GM10248 (cell line): ENCODE measurements at regions not wholly inside any gene's neighbourhood (a gene's known extent, or its start where the extent isn't known, plus 50 kb on each side); places are given as distances from the start of the nearest gene placed in this dataset.

Experiments
- CTCF ChIA-PET: fragments of 300-600 bp; sonication (Branson Sonifier 250); formaldehyde crosslinking; extraction: SDS; loops from one replicate; lab custom pipeline; 2021; ENCODE audit warnings: antibody characterized with exemption; lab: Yijun Ruan, JAX
- POLR2A ChIA-PET: fragments of 350-650 bp; sonication (Branson Sonifier 250); formaldehyde crosslinking; extraction: SDS; loops from one replicate; lab custom pipeline; 2020; ENCODE audit warnings: antibody characterized with exemption; lab: Yijun Ruan, JAX
- DNase-seq: peaks from one replicate; pipeline ENCODE4 v3.0.0; 2012; ENCODE audit errors: extremely low spot score
- TF ChIP-seq, protein P1 (sequence below): IDR thresholded peaks from 2 replicates; pipeline ENCODE4 v1.5.1; 2012; ENCODE audit warnings: mild to moderate bottlenecking, low read depth; ENCODE audit errors: extremely low read depth, missing control alignments, control extremely low read depth

GRCh38 chr12:125956186-125956585 is 891.0 kb downstream of the AACS start:
- TF ChIP-seq, protein P1, sequence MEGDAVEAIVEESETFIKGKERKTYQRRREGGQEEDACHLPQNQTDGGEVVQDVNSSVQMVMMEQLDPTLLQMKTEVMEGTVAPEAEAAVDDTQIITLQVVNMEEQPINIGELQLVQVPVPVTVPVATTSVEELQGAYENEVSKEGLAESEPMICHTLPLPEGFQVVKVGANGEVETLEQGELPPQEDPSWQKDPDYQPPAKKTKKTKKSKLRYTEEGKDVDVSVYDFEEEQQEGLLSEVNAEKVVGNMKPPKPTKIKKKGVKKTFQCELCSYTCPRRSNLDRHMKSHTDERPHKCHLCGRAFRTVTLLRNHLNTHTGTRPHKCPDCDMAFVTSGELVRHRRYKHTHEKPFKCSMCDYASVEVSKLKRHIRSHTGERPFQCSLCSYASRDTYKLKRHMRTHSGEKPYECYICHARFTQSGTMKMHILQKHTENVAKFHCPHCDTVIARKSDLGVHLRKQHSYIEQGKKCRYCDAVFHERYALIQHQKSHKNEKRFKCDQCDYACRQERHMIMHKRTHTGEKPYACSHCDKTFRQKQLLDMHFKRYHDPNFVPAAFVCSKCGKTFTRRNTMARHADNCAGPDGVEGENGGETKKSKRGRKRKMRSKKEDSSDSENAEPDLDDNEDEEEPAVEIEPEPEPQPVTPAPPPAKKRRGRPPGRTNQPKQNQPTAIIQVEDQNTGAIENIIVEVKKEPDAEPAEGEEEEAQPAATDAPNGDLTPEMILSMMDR: no peak
- CTCF ChIA-PET: interaction anchor here (1.2 kb wide), 1 partner anchor 13 kb away, joined by 3 read pairs; no protein-coding TSS in a partner anchor
- POLR2A ChIA-PET: no interaction called here
- DNase-seq: no peak

DNA sequence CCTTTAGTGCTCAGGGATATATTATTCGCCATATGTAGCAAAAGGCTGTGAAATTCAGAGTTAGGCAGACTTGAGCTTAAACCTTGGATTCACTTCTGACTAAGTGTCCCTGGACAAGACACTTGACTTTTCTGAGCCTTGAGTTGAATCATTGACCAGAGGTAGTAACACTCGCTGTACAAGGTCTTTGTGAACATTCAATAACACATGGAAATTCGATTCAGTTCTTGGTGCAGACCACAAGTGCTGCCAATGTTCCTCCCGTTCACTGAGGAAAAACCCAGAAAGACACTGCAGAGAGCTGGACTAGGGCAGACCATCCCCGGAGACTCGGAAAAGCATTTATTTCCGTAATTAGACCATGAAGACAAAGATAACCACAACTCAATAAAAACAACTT is 901.4 kb downstream of the AACS start:
- ChIA-PET CTCF (interaction anchor here (2.0 kb wide), 1 partner anchor 13 kb away, joined by 4 read pairs; no protein-coding TSS in a partner anchor), POLR2A (no interaction called here)
- TF ChIP-seq, protein P1: no peak
- no peak for DNase-seq

GRCh38 chr12:125968413-125968812 is 903.2 kb downstream of the AACS start:
- ChIA-PET POLR2A (no interaction called here), CTCF (no interaction called here)
- TF ChIP-seq, protein P1: no peak
- no peak for DNase-seq

- POLR2A ChIA-PET: no interaction called here
- DNase-seq: no peak
- TF ChIP-seq, protein P1: no peak
- CTCF ChIA-PET: no interaction called here
Observed at GRCh38 chr12:125971981-125972380, 906.7 kb downstream of the AACS start.

DNA sequence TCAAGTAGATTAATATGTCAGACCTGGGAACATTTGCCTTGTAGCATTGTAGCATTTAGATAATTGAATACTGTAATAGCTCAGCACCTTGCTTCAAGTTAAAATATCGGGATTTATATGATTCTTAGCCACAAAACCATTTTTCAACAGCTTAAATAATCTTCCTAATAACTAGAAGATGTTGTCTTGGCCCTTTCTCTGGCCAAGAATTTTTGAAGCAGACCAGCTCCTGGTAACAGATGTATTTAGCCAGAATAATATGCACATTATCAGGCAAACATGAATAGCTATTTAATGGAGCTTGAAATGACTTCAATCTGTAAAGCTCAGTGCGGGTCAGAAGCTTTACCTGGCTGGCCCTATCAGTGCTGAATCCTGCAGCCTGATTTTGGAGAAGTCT is 913.1 kb downstream of the AACS start:
- ChIA-PET POLR2A (no interaction called here), CTCF (no interaction called here)
- no peak for DNase-seq
- TF ChIP-seq, protein P1: no peak

- DNase-seq: no peak
- CTCF ChIA-PET: no interaction called here
- POLR2A ChIA-PET: no interaction called here
- TF ChIP-seq, protein P1: no peak
Observed at GRCh38 chr12:125981610-125982253, 916.5 kb downstream of the AACS start.
